Activated effector memory CD4-positive, alpha-beta T cell treated with anti-CD3 and anti-CD28 coated beads, Interleukin-2, amount 50 U/mL, for 16 hours (primary cell): ENCODE measurements at regions not wholly inside any gene's neighbourhood (a gene's known extent, or its start where the extent isn't known, plus 50 kb on each side); places are given as distances from the start of the nearest gene placed in this dataset.
"Not testable (repeated sequence)": the region's sequence is repeated elsewhere in the genome, so short reads cannot be mapped to it uniquely, and the experiment has no call there.

Experiments
- DNase-seq: peaks from one replicate; pipeline ENCODE4 v3.0.0-alpha.2; 2020

- DNase-seq = no peak
Observed at GRCh38 chr16:87042551-87043230, 274.5 kb downstream of the C16orf95 start.

GRCh38 chr16:87043231-87044031, 273.8 kb downstream of the C16orf95 start:
- DNase-seq = peak; percentile 24

DNA sequence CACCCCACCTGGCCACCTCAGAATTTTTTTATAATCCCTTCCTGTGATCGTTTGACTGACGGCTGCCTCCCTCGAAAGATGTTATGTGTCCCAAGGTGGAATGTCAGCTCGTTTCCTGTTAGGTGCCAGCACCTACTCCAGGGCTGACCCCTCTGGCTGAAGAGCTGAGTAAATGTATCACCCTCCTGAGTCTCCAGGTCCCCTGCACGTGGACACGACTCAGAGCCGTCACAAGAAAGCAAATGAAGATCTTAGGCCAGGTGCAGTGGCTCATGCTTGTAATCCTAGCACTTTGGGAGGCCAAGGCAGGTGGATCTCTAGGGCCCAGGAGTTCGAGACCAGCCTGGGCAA, 273.2 kb downstream of the C16orf95 start:
- peak; percentile 44 for DNase-seq

GRCh38 chr16:87044829-87045228, 272.4 kb downstream of the C16orf95 start:
- DNase-seq = peak; percentile 53

- DNase-seq = peak; percentile 51
Observed at GRCh38 chr16:87045466-87046216, 271.6 kb downstream of the C16orf95 start.

GRCh38 chr16:87046235-87046634, 271.0 kb downstream of the C16orf95 start:
- DNase-seq = peak; percentile 46

- DNase-seq = peak; percentile 56
Observed at GRCh38 chr16:87047221-87048037, 269.8 kb downstream of the C16orf95 start.

DNA sequence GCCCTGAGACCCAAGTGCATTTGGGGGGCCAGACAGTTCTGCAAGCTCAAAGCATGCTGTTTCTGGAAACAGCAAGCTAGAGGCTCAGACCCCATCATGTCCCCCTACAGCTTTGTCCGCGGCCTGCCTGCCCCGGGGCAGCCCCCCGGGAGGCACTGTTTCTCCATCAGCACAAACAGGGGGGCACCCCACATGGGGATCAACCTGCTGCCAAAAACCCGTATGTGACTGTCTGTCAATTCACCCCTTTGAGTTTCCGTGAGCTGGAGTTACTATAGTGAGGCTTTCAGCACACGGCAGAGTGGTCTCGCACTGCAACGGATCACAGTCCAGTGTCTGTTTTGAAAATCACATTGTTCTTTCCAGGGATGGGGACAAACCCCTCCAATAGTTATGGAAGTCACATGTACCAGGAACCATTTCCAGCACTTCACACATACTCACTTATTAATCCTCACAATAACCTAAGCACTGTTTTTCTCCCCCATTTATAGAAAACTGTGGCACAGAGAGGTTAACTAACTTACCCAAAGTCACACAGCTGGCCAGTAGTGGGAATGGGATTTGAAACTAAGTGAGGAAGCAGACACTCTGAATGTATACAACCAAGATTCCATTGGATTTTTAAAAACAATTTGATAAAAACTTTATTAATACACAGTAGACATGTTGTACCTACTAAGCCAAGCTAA, 269.0 kb downstream of the C16orf95 start:
- no peak for DNase-seq

GRCh38 chr16:87048730-87049115, 268.5 kb downstream of the C16orf95 start:
- DNase-seq = peak; percentile 6

GRCh38 chr16:87049216-87049615, 268.0 kb downstream of the C16orf95 start:
- DNase-seq = not testable (repeated sequence)

- peak; percentile 45 for DNase-seq
Observed at GRCh38 chr16:87050142-87050541, 267.1 kb downstream of the C16orf95 start.

DNA sequence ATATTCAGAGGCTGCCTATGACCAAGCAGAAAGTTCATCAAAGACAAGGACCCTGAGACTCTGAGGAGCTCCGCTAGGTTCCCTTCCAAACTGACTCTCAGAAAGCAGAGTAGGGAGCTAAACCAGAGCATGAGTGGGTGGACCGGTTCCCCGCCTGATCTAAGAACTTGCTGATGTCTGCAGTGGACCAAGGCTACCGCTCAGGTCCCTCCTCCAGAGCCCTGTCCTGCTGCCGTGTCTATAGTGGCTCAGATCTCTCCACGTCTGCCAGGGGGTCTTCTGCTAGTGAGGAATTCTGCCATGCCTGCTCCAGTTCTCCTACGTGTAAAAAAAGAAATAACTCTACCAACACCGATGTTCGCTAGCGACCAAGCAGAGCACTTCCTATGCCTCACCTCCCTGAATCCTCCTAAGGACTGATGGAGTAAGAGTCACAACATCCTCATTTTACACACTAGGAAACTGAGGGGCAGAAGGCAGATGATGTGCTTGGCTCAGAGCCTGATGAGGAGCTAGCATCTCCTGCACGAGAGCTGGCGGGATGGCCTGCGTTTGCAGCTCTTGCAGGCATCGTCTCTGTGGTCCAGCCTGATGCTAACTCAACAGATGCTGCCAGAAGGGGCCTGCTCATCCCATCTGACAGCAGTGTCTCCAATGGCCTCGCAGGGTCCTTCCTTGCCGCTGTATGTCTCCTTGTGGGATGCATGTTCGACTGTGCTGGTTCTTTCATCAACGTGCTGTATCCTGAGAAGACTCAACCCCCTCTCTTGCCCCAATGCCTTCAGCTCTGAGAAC, 265.5 kb downstream of the C16orf95 start:
- DNase-seq = peak; percentile 51

GRCh38 chr16:87052506-87052905, 264.7 kb downstream of the C16orf95 start:
- peak; percentile 38 for DNase-seq

GRCh38 chr16:87053016-87053982, 263.9 kb downstream of the C16orf95 start:
- DNase-seq = peak; percentile 33

DNA sequence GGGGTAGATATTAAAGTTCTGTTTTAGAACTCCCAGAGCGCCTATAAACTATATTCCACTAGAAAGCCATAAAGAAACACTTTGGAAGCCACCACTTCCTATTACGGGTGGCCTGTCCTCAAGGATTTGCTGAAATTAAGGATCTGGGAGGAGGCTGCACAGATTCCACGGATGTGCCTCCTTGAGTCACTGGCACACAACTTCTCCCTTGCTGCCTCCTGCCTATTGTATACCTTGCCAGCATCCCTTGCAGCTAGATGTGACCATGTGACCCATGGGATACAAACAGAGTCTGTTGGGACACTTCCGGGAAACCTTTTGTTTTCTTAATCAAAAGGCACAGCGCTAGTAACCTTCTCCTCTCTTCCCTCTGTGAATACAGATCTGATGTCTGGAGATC, 263.0 kb downstream of the C16orf95 start:
- peak; percentile 17 for DNase-seq

DNA sequence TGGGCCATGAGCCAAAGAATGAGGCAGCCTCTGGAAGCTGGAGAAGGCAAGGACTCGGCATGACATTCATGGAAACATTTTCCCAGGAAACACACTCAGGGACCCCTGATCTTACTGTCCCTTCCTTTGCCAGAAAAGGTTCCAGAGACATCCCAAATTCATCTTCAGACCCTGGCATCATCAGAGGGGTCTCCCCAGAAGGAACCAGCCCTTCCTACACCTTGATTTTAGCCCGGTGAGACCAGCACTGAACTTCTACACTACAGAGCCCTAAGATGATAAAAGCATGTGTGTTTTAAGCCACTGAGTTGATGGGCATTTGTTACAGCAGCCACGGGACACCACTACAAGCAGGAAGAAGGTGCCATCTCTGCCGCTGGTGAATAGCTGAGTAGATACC, 262.3 kb downstream of the C16orf95 start:
- DNase-seq = peak; percentile 8

DNA sequence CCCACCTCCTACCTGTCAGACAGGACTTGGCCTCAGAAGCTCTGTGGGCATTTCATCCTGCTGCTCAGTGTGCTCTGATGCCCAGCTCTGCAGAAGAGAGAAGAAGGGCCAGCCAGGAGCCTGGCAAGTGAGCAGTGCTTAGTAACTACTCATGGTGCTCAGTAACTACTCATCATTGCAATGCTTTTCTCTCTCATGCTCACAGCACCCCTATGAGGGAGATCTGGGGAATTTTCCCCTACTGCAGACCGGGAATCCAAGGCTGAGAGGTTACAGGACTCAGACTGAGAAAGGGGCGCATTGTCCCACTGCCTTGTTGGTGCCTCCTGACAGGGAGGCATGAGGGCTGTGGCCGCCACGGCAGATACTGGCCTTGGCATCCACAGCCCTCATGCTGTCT, 261.1 kb downstream of the C16orf95 start:
- peak; percentile 38 for DNase-seq

- peak; percentile 28 for DNase-seq
Observed at GRCh38 chr16:87056551-87056950, 260.6 kb downstream of the C16orf95 start.

DNA sequence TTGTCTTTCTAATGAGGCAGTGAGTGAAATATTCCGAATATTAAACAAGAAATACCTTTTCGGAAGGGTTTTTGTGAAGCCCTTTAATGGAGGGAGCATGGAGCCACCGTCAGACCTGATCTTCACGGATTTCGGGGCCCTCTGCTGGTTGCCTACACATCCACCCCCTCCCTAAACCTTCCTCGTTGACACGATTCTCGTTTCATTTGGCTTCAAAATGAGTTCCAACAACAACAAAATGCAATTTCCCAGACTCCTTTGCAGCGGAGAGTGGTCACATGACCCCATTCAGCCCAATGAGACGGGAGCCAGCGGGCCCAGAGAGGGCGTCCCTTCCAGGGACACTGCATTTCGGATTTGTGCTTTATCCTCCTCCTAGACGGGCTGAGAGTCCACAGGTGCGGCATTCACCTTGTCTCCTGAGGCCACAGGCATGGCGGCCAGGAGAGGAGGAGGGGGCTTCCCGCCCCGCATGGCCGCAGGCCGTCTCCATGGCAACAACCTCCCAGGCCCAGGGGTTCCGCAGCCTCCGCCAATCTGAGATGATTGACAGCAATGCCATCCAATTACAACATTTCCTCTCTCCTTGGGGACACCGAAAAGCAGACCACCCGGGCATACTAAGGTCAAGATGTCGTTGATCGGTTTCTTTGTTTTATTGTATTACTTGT, 259.8 kb downstream of the C16orf95 start:
- DNase-seq = peak; percentile 31
